Stimulated activated CD8-positive, alpha-beta memory T cell treated with anti-CD3 and anti-CD28 coated beads, Interleukin-12 subunit alpha, Interleukin-12 subunit beta, amount 100 ng/mL, for 1 hour (primary cell): ENCODE measurements at regions not wholly inside any gene's neighbourhood (a gene's known extent, or its start where the extent isn't known, plus 50 kb on each side); places are given as distances from the start of the nearest gene placed in this dataset.
"Not testable (repeated sequence)": the region's sequence is repeated elsewhere in the genome, so short reads cannot be mapped to it uniquely, and the experiment has no call there.

Experiments used
- DNase-seq: peaks from one replicate; pipeline ENCODE4 v3.0.0-alpha.2; 2020; ENCODE audit warnings: low read depth

GRCh38 chr6:105714846-105715245, 312.0 kb upstream of the PREP start:
- no peak for DNase-seq

- DNase-seq: no peak
Observed at GRCh38 chr6:105713474-105714118, 310.7 kb upstream of the PREP start.

- DNase-seq: no peak
Observed at GRCh38 chr6:105711216-105711615, 308.3 kb upstream of the PREP start.

GRCh38 chr6:105705608-105706007, 302.7 kb upstream of the PREP start:
- no peak for DNase-seq

GRCh38 chr6:105695461-105695860, 292.6 kb upstream of the PREP start:
- no peak for DNase-seq

- no peak for DNase-seq
Observed at GRCh38 chr6:105692613-105693215, 289.8 kb upstream of the PREP start.

- DNase-seq: no peak
Observed at GRCh38 chr6:105691971-105692370, 289.1 kb upstream of the PREP start.

GRCh38 chr6:105691081-105691480, 288.2 kb upstream of the PREP start:
- DNase-seq: no peak

GRCh38 chr6:105688573-105688972, 285.7 kb upstream of the PREP start:
- no peak for DNase-seq

GRCh38 chr6:105686793-105687192, 283.9 kb upstream of the PREP start:
- DNase-seq: not testable (repeated sequence)

- DNase-seq: no peak
Observed at GRCh38 chr6:105681061-105681460, 278.2 kb upstream of the PREP start.

- no peak for DNase-seq
Observed at GRCh38 chr6:105680131-105680530, 277.2 kb upstream of the PREP start.

GRCh38 chr6:105678516-105678915, 275.6 kb upstream of the PREP start:
- no peak for DNase-seq

- no peak for DNase-seq
Observed at GRCh38 chr6:105677671-105678475, 275.0 kb upstream of the PREP start.

- DNase-seq: no peak
Observed at GRCh38 chr6:105676857-105677256, 274.0 kb upstream of the PREP start.

- no peak for DNase-seq
Observed at GRCh38 chr6:105675715-105676397, 273.0 kb upstream of the PREP start.

- not testable (repeated sequence) for DNase-seq
Observed at GRCh38 chr6:105672856-105673538, 270.1 kb upstream of the PREP start.

- no peak for DNase-seq
Observed at GRCh38 chr6:105669232-105669631, 266.4 kb upstream of the PREP start.

GRCh38 chr6:105667056-105667455, 264.2 kb upstream of the PREP start:
- DNase-seq: no peak

- DNase-seq: no peak
Observed at GRCh38 chr6:105664931-105665330, 262.0 kb upstream of the PREP start.

GRCh38 chr6:105651969-105652368, 249.1 kb upstream of the PREP start:
- no peak for DNase-seq

GRCh38 chr6:105650347-105650746, 247.5 kb upstream of the PREP start:
- no peak for DNase-seq
